ENCODE measurements at regions not wholly inside any gene's neighbourhood (a gene's known extent, or its start where the extent isn't known, plus 50 kb on each side); places are given as distances from the start of the nearest gene placed in this dataset.

GRCh38 chr20:54318892-54319291 is 111.0 kb downstream of the PFDN4 start:
- no peak overlapping the region for H3K4me3 ChIP-seq
- no peak for DNase-seq
- no peaks in the 10 kb centered on the region for H3K27me3 ChIP-seq
- H3K36me3 ChIP-seq: no peaks in the 10 kb centered on the region
- H3K9me3 ChIP-seq: no peaks in the 10 kb centered on the region

GRCh38 chr20:54320148-54320607 is 112.3 kb downstream of the PFDN4 start:
- H3K36me3 ChIP-seq: no peaks in the 10 kb centered on the region
- no peaks in the 10 kb centered on the region for H3K27me3 ChIP-seq
- no peaks in the 10 kb centered on the region for H3K9me3 ChIP-seq
- H3K4me3 ChIP-seq: no peak overlapping the region
- no peak for DNase-seq

- Histone ChIP-seq H3K36me3 (no peaks in the 10 kb centered on the region), H3K9me3 (no peaks in the 10 kb centered on the region), H3K27me3 (no peaks in the 10 kb centered on the region), H3K4me3 (no peak overlapping the region)
- DNase-seq: no peak
These were observed 113.6 kb downstream of the PFDN4 start for GRCh38 chr20:54321352-54322087.

- Histone ChIP-seq H3K4me3 (no peak overlapping the region), H3K36me3 (no peaks in the 10 kb centered on the region), H3K9me3 (no peaks in the 10 kb centered on the region), H3K27me3 (no peaks in the 10 kb centered on the region)
- no peak for DNase-seq
These were observed 115.4 kb downstream of the PFDN4 start for GRCh38 chr20:54323227-54323734.

GRCh38 chr20:54324041-54324440 is 116.2 kb downstream of the PFDN4 start:
- H3K27me3 ChIP-seq: no peaks in the 10 kb centered on the region
- H3K4me3 ChIP-seq: no peak overlapping the region
- no peaks in the 10 kb centered on the region for H3K9me3 ChIP-seq
- no peaks in the 10 kb centered on the region for H3K36me3 ChIP-seq
- DNase-seq: no peak

- Histone ChIP-seq H3K27me3 (no peaks in the 10 kb centered on the region), H3K36me3 (no peaks in the 10 kb centered on the region), H3K4me3 (no peak overlapping the region), H3K9me3 (no peaks in the 10 kb centered on the region)
- DNase-seq: no peak
These were observed 116.9 kb downstream of the PFDN4 start for GRCh38 chr20:54324652-54325285.

GRCh38 chr20:54335299-54335698 is 127.4 kb downstream of the PFDN4 start:
- DNase-seq: no peak
- Histone ChIP-seq H3K4me3 (no peak overlapping the region), H3K9me3 (no peaks in the 10 kb centered on the region), H3K36me3 (no peaks in the 10 kb centered on the region), H3K27me3 (no peaks in the 10 kb centered on the region)

GRCh38 chr20:54337144-54337543 is 129.3 kb downstream of the PFDN4 start:
- Histone ChIP-seq H3K27me3 (no peaks in the 10 kb centered on the region), H3K4me3 (no peak overlapping the region), H3K36me3 (no peaks in the 10 kb centered on the region), H3K9me3 (no peaks in the 10 kb centered on the region)
- DNase-seq: no peak

- DNase-seq: no peak
- H3K9me3 ChIP-seq: no peaks in the 10 kb centered on the region
- H3K36me3 ChIP-seq: no peaks in the 10 kb centered on the region
- H3K27me3 ChIP-seq: no peaks in the 10 kb centered on the region
- no peak overlapping the region for H3K4me3 ChIP-seq
These were observed 131.2 kb downstream of the PFDN4 start for GRCh38 chr20:54339093-54339492.

GRCh38 chr20:54340206-54340605 is 132.3 kb downstream of the PFDN4 start:
- H3K4me3 ChIP-seq: no peak overlapping the region

GRCh38 chr20:54340667-54341081 is 132.8 kb downstream of the PFDN4 start:
- Histone ChIP-seq H3K36me3 (no peaks in the 10 kb centered on the region), H3K27me3 (no peaks in the 10 kb centered on the region), H3K4me3 (no peak overlapping the region), H3K9me3 (no peaks in the 10 kb centered on the region)
- DNase-seq: peak; percentile 22

More at GRCh38 chr20:54340206-54340605, 132.3 kb downstream of the PFDN4 start:
- Histone ChIP-seq H3K9me3 (no peaks in the 10 kb centered on the region), H3K36me3 (no peaks in the 10 kb centered on the region), H3K27me3 (no peaks in the 10 kb centered on the region)
- no peak for DNase-seq

GRCh38 chr20:54342258-54342920 is 133.0 kb upstream of the DOK5 start:
- Histone ChIP-seq H3K36me3 (no peaks in the 10 kb centered on the region), H3K9me3 (no peaks in the 10 kb centered on the region), H3K4me3 (no peak overlapping the region), H3K27me3 (no peaks in the 10 kb centered on the region)
- no peak for DNase-seq

- no peaks in the 10 kb centered on the region for H3K9me3 ChIP-seq
- no peak for DNase-seq
- no peaks in the 10 kb centered on the region for H3K36me3 ChIP-seq
- no peak overlapping the region for H3K4me3 ChIP-seq
- no peaks in the 10 kb centered on the region for H3K27me3 ChIP-seq
These were observed 132.3 kb upstream of the DOK5 start for GRCh38 chr20:54343099-54343498.

- no peaks in the 10 kb centered on the region for H3K36me3 ChIP-seq
- no peaks in the 10 kb centered on the region for H3K9me3 ChIP-seq
- DNase-seq: no peak
- no peak overlapping the region for H3K4me3 ChIP-seq
- H3K27me3 ChIP-seq: no peaks in the 10 kb centered on the region
These were observed 131.8 kb upstream of the DOK5 start for GRCh38 chr20:54343634-54344033.

GRCh38 chr20:54344832-54345231 is 130.6 kb upstream of the DOK5 start:
- Histone ChIP-seq H3K36me3 (no peaks in the 10 kb centered on the region), H3K9me3 (no peaks in the 10 kb centered on the region), H3K4me3 (no peak overlapping the region), H3K27me3 (no peaks in the 10 kb centered on the region)
- DNase-seq: no peak

GRCh38 chr20:54345301-54345724 is 130.1 kb upstream of the DOK5 start:
- H3K4me3 ChIP-seq: no peak overlapping the region

GRCh38 chr20:54345821-54346220 is 129.6 kb upstream of the DOK5 start:
- H3K9me3 ChIP-seq: no peaks in the 10 kb centered on the region
- no peaks in the 10 kb centered on the region for H3K27me3 ChIP-seq
- no peaks in the 10 kb centered on the region for H3K36me3 ChIP-seq
- DNase-seq: peak; percentile 47
- no peak overlapping the region for H3K4me3 ChIP-seq

More at GRCh38 chr20:54345301-54345724, 130.1 kb upstream of the DOK5 start:
- H3K27me3 ChIP-seq: no peaks in the 10 kb centered on the region
- H3K36me3 ChIP-seq: no peaks in the 10 kb centered on the region
- DNase-seq: peak; percentile 56
- no peaks in the 10 kb centered on the region for H3K9me3 ChIP-seq
